Panc1 (cell line): ENCODE measurements at regions not wholly inside any gene's neighbourhood (a gene's known extent, or its start where the extent isn't known, plus 50 kb on each side); places are given as distances from the start of the nearest gene placed in this dataset.

Experiments
- ATAC-seq: fragments of 200-7000 bp; cut with Tn5 transposase; 2 replicates; pipeline ENCODE4 v1.9.1; 2020; ENCODE audit warnings: mild to moderate bottlenecking, moderate library complexity
- BruUV-seq: library from RNA; stranded (reverse); fragments of 400-500 nt; replicated peaks from 2 replicates; lab custom pipeline; 2021; lab: Mats Ljungman, UMichigan
- CTCF ChIA-PET: fragments of 300-600 bp; sonication (Branson Sonifier 250); formaldehyde crosslinking; loops from one replicate; lab custom pipeline; 2022; ENCODE audit warnings: antibody characterized with exemption; lab: Charles Lee
- POLR2A ChIA-PET: fragments of 300-600 bp; sonication (Branson Sonifier 250); formaldehyde crosslinking; loops from one replicate; lab custom pipeline; 2022; ENCODE audit warnings: antibody characterized with exemption; lab: Charles Lee
- DNase-seq: peaks from one replicate; pipeline ENCODE4 v3.0.0-alpha.2; 2010; ENCODE audit warnings: low read depth, low spot score
- H3K27ac ChIP-seq: 2 replicates; pipeline ENCODE4 v1.5.1; 2011; ENCODE audit warnings: mild to moderate bottlenecking, low read length, inconsistent platforms
- H3K27me3 ChIP-seq: fragments of 200-500 bp; sonication (Bioruptor generic); 2 replicates; pipeline ENCODE4 v1.6.0; 2014; ENCODE audit warnings: low read length, inconsistent platforms; ENCODE audit not compliant: control insufficient read depth, insufficient read depth
- H3K36me3 ChIP-seq: fragments of 200-500 bp; sonication (Bioruptor generic); 2 replicates; pipeline ENCODE4 v1.5.1; 2014; ENCODE audit warnings: inconsistent platforms, mild to moderate bottlenecking, low read length, moderate library complexity; ENCODE audit not compliant: control insufficient read depth, insufficient read depth
- H3K4me1 ChIP-seq: 2 replicates; pipeline ENCODE4 v1.5.1; 2011; ENCODE audit warnings: inconsistent platforms, mild to moderate bottlenecking, low read length, moderate library complexity; ENCODE audit not compliant: control insufficient read depth, insufficient read depth
- H3K4me3 ChIP-seq, 2 experiments: 2 replicates each; pipeline ENCODE4 v1.5.1; 2011 to 2012; ENCODE audit warnings: low read depth in 2 of 2, low read length in 2 of 2, mild to moderate bottlenecking in 2 of 2, inconsistent platforms in 1 of 2, moderate library complexity in 1 of 2
- H3K9me3 ChIP-seq: fragments of 200-500 bp; sonication (Bioruptor generic); 2 replicates; pipeline ENCODE4 v1.5.1; 2014; ENCODE audit warnings: low read depth, mild to moderate bottlenecking, inconsistent platforms, low read length, moderate library complexity; ENCODE audit not compliant: control insufficient read depth, insufficient read depth
- CTCF ChIP-seq: fragments of 450-650 bp; IDR thresholded peaks from 2 replicates; pipeline ENCODE4 v1.5.1; 2017; ENCODE audit warnings: mild to moderate bottlenecking
- POLR2AphosphoS5 ChIP-seq: IDR thresholded peaks from 2 replicates; pipeline ENCODE4 v1.6.1; 2012; ENCODE audit warnings: mild to moderate bottlenecking, low read depth, low read length, moderate library complexity
- REST ChIP-seq, 2 experiments: IDR thresholded peaks; 2 replicates each; pipeline ENCODE4 v1.6.1; 2011 to 2012; ENCODE audit warnings: low read depth in 2 of 2, control low read depth in 1 of 2, low read length in 1 of 2, mild to moderate bottlenecking in 1 of 2, moderate library complexity in 1 of 2; ENCODE audit not compliant: insufficient read depth in 1 of 2
- SIN3A ChIP-seq: IDR thresholded peaks from 2 replicates; pipeline ENCODE4 v1.6.1; 2012; ENCODE audit warnings: low read depth, mild to moderate bottlenecking, low read length, moderate library complexity, borderline replicate concordance; ENCODE audit not compliant: insufficient read depth
- TCF7L2 ChIP-seq: IDR thresholded peaks from 2 replicates; pipeline ENCODE4 v1.6.1; 2011; ENCODE audit warnings: mild to moderate bottlenecking, low read depth, low read length, inconsistent platforms
- in situ Hi-C: cut with HindIII; loops from 2 replicates; pipeline ENCODE4 v1.10.0; 2016; ENCODE audit warnings: low sequenced_read_pairs, low pct_unique_long_range_greater_than_20kb
- intact Hi-C: fragments of 100-400 bp; cut with micrococcal nuclease; formaldehyde crosslinking; loops from one replicate; pipeline ENCODE4 v1.10.0; 2022; ENCODE audit not compliant: unreplicated experiment

DNA sequence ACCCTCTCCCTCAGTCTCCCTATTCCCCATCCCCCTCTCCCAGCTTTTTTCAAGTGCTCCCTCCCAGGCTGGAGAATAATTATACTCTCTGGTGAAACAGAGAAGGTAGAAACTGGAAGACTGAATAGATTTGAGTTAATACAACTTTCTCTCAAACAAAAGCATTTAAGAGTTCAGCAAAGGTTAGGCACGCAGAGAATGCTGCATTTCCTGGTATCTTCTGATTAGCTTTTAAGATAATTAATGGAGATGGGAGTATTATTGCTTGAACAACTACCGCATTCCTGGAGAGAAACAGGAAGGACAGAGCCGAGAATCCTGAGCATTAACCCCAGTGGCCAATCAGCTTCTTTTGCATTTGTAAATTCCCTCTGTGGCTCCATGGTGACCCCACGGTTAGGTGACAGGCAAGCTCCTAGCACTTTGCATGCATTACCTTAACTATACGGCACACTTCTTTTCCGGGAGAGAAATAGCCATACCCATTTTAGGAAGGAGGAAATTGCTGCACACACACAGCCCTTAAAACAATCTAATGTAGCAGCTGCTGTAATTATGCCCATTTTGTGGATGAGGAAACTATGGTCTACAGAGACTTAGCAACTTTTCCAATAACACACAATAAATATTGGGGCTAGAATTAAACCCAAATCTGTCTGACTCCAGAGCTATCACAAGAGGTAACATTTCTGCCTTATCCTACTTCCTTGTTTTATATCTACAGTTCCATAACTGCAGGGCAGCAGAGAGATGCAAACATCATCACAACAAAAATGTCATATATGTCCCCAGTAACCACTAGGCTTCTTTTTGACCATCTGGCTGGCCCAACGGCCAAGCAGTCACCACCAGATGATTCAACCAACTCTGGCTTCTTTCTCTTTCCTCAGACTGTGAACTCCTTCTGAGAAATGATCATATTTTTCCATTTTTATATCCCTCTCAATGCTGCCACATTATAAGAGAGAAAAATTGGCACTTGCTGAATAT, 169.9 kb downstream of the CD24 start:
- intact Hi-C loops: no loop called here
- Histone ChIP-seq H3K36me3 (no peaks in the 10 kb centered on the region), H3K4me3 (no peak overlapping the region), H3K9me3 (peaks cover 21% of the 10 kb centered on the region), H3K27me3 (no peaks in the 10 kb centered on the region), H3K27ac (no peak overlapping the region), H3K4me1 (no peaks in the 10 kb centered on the region)
- CTCF ChIA-PET: no interaction called here
- in situ Hi-C loops: no loop called here
- no peak for DNase-seq
- TF ChIP-seq SIN3A (no peak), POLR2AphosphoS5 (no peak), REST (IDR thresholded peaks at IDR 0.05; ENCODE audit: insufficient read depth in 1 of 2, low read depth in 2 of 2, low read length in 1 of 2) (no peak), CTCF (no peak), TCF7L2 (no peak)
- POLR2A ChIA-PET: interaction anchor here (0.6 kb wide), 1 partner anchor 145 kb away, joined by 9 read pairs; no protein-coding TSS in a partner anchor
- no TSS peak for BruUV-seq
- no peak for ATAC-seq

DNA sequence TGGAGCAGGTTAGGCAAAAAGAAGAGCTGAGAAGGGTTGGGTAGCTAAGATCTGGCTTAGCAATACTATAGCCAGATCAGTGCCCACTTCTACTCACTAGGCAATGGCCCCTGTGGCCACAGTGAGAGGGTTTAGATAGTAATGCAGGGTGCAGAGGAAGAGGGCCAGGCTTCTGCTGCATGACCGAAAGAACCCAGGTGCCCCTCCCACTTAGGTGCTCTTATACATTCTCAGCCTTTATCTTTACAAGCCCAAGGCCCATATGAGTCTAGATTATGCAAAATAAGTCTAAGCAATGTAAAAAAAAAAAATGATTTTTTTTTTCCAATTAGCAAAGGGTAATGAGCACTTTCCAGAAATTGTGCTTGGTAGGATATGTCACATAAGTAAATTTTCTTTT, 171.3 kb downstream of the CD24 start:
- no peak for TF ChIP-seq POLR2AphosphoS5
- TF ChIP-seq REST (IDR thresholded peaks at IDR 0.05; ENCODE audit: insufficient read depth in 1 of 2, low read depth in 2 of 2, low read length in 1 of 2): no peak
- TF ChIP-seq SIN3A: no peak
- no peak for TF ChIP-seq CTCF
- TF ChIP-seq TCF7L2: no peak
- POLR2A ChIA-PET: interaction anchor here (0.6 kb wide), 1 partner anchor 12 kb away, joined by 9 read pairs; no protein-coding TSS in a partner anchor
- Histone ChIP-seq H3K36me3 (no peaks in the 10 kb centered on the region), H3K9me3 (peaks cover 13% of the 10 kb centered on the region), H3K27ac (no peak overlapping the region), H3K4me3 (no peak overlapping the region), H3K27me3 (no peaks in the 10 kb centered on the region), H3K4me1 (no peaks in the 10 kb centered on the region)
- intact Hi-C loops: no loop called here
- no peak for ATAC-seq
- CTCF ChIA-PET: no interaction called here
- in situ Hi-C loops: no loop called here
- BruUV-seq: no TSS peak
- no peak for DNase-seq
